ENCODE measurements at regions not wholly inside any gene's neighbourhood (a gene's known extent, or its start where the extent isn't known, plus 50 kb on each side); places are given as distances from the start of the nearest gene placed in this dataset.
"Not testable (repeated sequence)": the region's sequence is repeated elsewhere in the genome, so short reads cannot be mapped to it uniquely, and the experiment has no call there.

DNA sequence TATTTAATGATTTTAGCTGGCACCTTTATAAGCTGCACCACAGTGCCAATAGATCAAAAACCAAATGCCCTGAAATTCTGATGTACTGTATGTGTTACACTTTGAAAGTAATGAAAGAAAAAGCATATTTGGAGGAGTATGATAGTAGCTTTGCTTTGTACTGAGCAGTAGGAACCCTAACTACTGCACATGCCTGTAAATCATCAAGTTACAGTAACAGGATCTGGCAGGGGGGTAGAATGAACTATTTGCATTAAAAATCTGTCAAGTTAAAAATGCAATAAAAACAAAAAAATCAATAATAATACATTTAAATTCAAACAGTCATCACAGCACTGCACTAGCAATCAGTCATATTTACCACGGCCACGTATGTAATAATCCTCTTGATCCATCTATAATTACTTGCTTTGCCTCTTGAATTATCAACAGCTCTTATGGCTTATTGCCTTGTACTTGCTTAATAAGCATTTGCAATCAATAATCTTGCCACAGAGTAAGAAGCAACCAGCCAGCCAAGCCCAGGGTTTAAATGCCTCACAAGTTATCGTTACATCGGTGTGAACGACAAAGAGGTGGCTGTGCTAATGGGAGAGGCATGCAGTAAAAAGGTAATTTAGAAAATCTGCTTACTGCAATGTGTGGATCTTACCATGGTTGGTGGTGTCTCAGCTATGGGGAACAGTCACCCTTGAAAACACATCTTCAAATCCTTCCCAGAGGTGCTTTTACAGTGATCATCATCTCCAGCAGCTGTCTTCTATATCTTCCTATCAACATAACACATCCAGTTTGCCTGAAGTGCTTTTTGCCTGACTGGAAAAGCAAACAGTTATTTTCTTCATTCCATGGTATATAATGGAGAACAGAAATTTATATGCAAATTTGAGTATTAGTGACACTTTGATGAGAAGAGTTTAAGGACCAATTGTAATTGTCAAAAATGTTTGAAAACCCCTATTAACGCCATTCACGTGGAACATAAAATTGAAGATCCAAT is 1812.1 kb upstream of the ADGRL3 start:
- no peak for DNase-seq
- TF ChIP-seq GATA1 (IDR thresholded peaks at IDR 0.05; ENCODE audit: low read depth, low read length) (no peak), POLR2A (IDR thresholded peaks at IDR 0.05; ENCODE audit: low read length) (no peak)

DNA sequence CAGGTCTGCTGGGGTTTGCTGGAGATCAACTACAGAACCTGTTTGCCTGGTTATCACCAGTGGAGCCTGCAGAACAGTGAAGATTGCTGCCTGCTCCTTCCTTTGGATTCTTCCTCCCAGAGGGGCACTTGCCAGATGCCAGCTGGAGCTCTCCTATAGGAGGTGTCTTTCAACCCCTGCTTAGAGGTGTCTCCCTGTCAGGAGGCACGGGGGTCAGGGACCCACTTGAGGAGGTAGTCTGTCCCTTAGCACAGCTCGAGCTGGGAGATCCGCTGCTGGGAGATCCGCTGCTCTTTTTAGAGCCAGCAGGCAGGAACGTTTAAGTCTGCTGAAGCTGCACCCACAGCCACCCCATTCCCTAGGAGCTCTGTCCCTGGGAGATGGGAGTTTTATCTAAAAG is 1806.3 kb upstream of the ADGRL3 start:
- no peak for TF ChIP-seq POLR2A (IDR thresholded peaks at IDR 0.05; ENCODE audit: low read length)
- TF ChIP-seq GATA1 (IDR thresholded peaks at IDR 0.05; ENCODE audit: low read depth, low read length), result no peak
- no peak for DNase-seq

DNA sequence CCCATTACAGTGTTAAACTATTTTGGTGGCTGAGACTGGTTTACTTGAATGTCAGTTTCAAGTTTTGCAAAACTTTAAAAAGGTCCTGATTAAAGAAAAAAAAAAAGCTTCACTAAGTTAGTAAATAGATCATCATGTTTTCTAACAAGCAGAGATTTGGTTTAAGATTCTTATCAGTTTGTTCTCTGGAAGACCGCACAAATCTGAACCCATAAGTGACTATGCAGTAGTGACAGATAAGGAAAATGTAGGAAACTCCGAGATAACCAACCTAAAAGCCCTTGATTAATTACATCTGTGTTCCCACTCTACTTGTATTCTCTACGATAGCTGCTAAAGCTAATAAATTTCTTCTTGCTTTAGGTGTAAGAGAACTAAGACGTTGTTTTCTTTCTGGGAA is 1799.8 kb upstream of the ADGRL3 start:
- TF ChIP-seq POLR2A (IDR thresholded peaks at IDR 0.05; ENCODE audit: low read length) (no peak), GATA1 (IDR thresholded peaks at IDR 0.05; ENCODE audit: low read depth, low read length) (no peak)
- DNase-seq, result no peak

DNA sequence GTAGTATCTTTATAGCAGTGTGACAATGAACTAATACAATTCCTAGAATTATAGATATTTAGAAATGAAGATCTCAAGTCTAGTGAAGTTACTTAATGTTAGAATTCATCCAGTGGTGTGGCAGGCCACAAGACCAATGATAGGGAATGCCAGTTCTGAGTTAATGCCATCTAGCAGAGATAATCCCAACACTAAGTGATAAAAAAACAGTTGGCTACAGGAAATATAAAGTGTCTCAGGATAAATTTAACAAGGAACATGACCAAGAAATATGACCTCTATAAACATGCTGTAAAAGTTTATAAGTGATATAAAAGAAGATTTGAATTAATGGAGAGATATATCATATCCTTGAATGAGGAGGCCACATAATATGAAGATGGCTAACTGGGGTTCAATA is 1790.5 kb upstream of the ADGRL3 start:
- DNase-seq, result no peak
- TF ChIP-seq POLR2A (IDR thresholded peaks at IDR 0.05; ENCODE audit: low read length) (no peak), GATA1 (IDR thresholded peaks at IDR 0.05; ENCODE audit: low read depth, low read length) (no peak)

DNA sequence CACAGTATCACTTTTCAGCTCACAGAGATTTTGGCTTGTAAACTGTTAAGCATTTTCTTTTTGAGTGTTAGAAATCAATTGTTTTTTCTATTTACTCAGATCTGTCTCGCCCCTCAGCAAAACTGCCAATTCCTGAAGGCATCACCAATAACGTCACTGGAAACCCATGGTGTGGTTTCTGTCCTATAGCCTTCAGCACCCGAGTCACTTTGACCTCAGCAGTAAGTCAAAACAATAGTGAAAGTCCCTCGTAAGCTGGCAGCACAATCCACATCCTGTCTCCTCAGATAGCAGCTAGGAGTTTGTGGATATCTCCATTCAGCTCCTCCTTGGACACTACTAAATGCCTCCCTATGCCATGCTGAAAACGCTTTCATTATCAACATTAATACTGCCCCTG is 1787.4 kb upstream of the ADGRL3 start:
- no peak for TF ChIP-seq POLR2A (IDR thresholded peaks at IDR 0.05; ENCODE audit: low read length)
- TF ChIP-seq GATA1 (IDR thresholded peaks at IDR 0.05; ENCODE audit: low read depth, low read length), result no peak
- DNase-seq, result no peak

DNA sequence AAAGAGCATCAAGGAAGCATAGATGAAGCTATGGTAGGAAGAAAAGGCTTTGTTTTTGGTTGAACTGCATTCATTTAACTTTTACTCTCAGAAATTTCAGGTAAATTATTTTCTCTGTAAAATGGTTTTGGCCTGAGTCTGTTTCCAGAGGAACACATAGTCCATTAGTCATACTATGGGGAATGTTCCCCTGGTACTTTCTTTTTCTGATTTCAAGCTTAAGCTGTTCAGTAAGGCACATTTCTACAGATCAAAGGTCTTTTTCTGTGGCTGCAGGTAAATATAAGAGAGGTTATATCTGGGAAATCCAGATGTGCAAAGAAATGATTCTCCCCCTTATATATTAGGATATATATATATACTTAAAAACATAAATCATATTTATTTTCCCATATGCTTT is 1744.4 kb upstream of the ADGRL3 start:
- no peak for TF ChIP-seq GATA1 (IDR thresholded peaks at IDR 0.05; ENCODE audit: low read depth, low read length)
- TF ChIP-seq POLR2A (IDR thresholded peaks at IDR 0.05; ENCODE audit: low read length), result no peak
- no peak for DNase-seq

DNA sequence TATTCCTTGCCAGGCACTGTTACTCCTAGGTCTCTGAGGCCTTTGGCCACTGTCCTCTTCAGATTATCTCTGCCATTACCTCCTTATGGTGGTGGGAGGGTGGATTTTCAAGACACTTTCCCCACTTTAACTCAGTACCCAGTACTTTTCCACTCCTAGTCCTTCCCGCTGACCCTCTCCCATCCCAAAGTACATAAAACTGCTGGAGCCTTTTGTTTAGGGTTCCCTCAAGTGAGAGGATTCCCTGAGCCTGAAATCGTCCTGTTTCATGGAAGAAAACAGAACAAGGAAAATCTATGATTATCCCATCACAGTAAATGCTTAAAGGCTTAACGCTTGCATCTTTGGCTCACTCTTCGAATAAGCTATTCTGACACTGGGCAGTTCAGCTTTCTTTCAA is 1742.5 kb upstream of the ADGRL3 start:
- TF ChIP-seq POLR2A (IDR thresholded peaks at IDR 0.05; ENCODE audit: low read length) (no peak), GATA1 (IDR thresholded peaks at IDR 0.05; ENCODE audit: low read depth, low read length) (no peak)
- no peak for DNase-seq

DNA sequence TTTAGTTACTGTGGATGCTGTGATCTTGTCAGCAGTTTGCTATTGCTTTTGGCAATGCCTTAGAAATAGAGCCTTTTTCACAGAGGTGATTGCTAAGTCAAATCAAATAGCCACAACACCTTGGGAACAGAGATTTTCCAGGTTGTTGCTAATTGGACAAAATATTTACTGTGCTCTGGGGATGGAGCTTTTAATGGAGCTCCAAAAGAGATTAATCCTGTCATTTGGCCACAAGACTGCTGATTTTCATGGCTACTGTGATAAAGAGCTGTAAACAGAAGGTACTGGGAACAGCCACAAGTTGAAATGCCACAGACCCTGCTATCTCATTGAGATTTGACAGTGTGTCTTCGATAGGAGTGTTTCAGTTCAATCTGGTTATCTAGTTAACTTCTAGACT is 1715.2 kb upstream of the ADGRL3 start:
- TF ChIP-seq POLR2A (IDR thresholded peaks at IDR 0.05; ENCODE audit: low read length), result no peak
- no peak for TF ChIP-seq GATA1 (IDR thresholded peaks at IDR 0.05; ENCODE audit: low read depth, low read length)

DNA sequence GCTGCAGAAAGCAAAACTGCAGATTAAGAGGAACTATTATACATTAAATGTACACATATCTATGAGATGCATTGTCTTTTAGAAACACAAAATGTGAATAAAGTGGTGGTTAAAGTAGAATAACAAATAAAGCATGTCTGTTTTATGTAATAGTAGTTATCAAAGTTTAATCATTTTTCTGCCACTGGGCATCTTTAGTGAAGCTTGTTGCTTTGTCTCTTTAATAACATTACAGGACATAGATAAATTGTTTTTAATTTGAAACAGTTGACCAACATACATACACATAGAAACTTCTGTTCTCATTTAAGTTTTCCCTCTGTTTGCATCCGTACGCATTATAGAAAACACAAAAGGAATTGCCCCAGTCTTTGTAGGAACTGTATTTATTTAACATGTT is 1700.0 kb upstream of the ADGRL3 start:
- DNase-seq, result no peak
- TF ChIP-seq GATA1 (IDR thresholded peaks at IDR 0.05; ENCODE audit: low read depth, low read length), result no peak
- TF ChIP-seq POLR2A (IDR thresholded peaks at IDR 0.05; ENCODE audit: low read length), result no peak

More for the DNA sequence above, 1715.2 kb upstream of the ADGRL3 start:
- DNase-seq, result no peak

DNA sequence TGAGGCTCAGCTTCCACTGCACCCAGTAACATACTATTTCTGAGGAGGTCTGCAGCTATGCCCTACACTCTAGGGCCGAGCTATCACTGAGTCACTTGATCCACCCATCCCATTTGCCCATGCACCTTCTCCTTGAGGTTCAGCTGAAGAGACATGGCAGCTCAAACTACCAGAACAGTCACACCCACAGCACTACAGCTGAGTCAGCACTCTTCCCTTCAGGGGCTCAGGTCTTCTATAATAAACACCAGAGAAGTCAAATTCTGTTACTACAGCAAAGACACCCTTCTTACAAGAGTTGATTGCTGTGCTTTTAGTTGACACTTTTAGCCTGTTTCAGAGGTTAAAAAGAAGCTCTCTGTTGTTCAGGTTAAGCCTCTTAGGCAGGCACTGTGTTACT is 1696.4 kb upstream of the ADGRL3 start:
- DNase-seq, result no peak

DNA sequence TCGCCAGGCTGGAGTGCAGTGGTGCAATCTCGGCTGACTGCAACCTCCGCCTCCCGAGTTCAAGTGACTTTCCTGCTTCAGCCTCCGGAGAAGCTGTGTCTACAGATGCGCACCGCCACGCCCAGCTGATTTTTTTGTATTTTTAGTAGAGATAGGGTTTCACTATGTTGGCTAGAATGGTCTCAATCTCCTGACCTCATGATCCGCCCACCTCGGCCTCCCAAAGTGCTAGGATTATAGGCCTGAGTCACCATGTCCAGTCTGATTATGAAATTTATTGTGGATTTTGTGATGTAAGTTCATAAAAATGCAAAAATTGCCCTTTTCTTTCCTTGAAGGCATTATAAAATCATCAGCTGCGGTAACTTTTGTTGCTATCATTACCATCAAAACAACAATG is 1688.3 kb upstream of the ADGRL3 start:
- DNase-seq, result not testable (repeated sequence)

More for the DNA sequence above, 1696.4 kb upstream of the ADGRL3 start:
- TF ChIP-seq POLR2A (IDR thresholded peaks at IDR 0.05; ENCODE audit: low read length) (no peak), GATA1 (IDR thresholded peaks at IDR 0.05; ENCODE audit: low read depth, low read length) (no peak)

DNA sequence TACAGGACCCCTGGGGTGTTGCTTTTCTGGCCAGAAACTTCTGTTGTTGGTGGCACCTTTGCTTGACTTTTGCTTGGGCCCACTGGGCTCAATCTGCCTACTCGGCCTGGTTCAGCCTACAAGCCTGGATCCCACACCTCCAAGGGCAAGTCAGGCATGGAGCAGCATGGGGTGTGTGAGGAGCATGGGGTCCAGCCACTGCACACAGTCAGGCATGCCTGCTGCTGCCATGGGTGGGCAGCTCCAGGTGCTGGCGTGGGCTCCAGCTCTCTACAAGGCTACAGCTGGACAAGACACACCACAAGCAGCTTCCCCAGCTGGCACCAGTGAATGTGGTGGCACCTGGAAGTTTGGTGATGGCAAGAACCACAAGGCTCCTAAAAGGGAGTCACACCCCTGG is 1683.1 kb upstream of the ADGRL3 start:
- no peak for DNase-seq
- no peak for TF ChIP-seq GATA1 (IDR thresholded peaks at IDR 0.05; ENCODE audit: low read depth, low read length)
- TF ChIP-seq POLR2A (IDR thresholded peaks at IDR 0.05; ENCODE audit: low read length), result no peak

DNA sequence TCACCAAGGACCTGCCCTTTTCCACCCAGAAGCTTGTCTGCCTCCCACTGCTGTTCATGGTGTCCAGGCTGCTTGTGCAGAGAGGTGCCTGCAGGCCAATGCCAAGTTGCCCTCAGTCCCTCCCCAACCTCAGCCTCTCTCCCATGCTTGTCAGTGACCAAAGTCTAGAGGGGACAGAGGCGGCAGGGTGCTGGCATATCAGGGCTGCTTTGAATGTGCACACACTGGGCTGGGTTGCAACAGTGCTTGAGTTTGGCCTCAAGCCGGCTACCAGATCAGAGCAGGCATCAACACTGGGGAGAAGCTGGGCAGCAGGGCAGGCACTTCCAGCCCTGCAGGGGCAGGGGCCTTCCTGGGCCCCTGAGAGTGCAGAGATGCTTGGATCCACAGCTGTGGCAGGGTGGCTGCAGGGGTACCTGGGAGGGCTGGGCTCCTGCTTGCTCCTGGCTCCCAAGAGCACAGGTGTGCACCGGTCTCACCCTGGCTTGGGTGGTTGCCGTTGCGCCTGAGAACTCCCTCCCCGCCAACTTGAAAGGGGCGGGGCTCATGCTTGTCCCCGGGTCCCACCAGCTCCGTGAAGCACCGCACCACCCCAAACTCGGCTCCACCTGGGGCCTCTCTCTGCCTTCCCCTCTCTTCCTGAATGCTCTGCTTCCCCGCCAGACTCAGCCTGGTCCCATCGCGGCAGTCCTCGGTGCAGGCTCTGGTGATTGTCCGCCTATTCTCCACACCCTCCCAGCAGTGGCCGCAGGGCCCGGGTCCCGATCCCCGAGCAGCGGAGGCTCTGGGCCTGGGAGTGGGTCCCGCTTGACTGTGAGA is 1681.9 kb upstream of the ADGRL3 start:
- DNase-seq, result no peak
- TF ChIP-seq POLR2A (IDR thresholded peaks at IDR 0.05; ENCODE audit: low read length), result no peak

DNA sequence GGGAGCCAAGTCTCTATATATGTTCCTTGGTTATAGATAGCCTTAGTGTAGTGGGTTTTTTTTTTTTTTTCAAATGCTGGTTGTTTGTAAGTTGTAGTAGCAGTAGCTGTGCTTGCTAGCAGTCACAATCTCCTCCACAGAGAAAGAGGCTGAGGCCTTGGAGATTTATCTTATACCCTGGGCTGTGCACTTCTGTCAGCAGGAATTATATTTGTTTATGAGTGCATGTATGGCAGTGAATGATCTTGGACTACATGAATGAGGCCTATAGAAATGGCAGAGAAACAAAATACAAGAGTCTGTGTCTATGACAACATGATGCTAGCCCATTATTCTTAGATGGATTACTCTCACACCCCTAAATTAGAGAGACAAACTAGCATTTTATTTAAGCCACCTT is 1674.2 kb upstream of the ADGRL3 start:
- TF ChIP-seq GATA1 (IDR thresholded peaks at IDR 0.05; ENCODE audit: low read depth, low read length), result no peak
- TF ChIP-seq POLR2A (IDR thresholded peaks at IDR 0.05; ENCODE audit: low read length), result no peak
- DNase-seq, result no peak

All from erythroblast (primary cell).